ENCODE measurements at regions not wholly inside any gene's neighbourhood (a gene's known extent, or its start where the extent isn't known, plus 50 kb on each side); places are given as distances from the start of the nearest gene placed in this dataset.

DNA sequence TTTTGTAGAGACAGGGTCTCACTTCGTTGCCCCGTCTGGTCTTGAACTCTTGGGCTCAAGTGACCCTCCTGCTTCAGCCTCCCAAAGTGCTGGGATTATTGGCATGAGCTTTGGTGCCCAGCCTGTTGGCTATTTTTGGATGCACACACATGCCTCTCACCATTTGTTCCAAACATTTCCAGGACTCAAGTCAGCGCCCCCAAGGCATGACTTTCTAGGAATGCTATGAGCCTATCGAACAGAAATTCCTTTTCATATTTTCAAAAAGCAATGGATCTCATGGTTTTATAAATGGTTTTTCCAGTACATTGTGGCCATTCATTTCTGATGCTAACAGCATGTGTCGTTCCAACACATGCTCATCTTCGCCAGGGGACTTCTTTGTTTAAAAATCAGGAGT, 119.3 kb upstream of the NAA20 start:
- H3K4me3 ChIP-seq (ENCODE audit: insufficient read depth in 1 of 2, low read depth in 1 of 2, low read length in 2 of 2), result no peak overlapping the region
- H3K27ac ChIP-seq (ENCODE audit: low read length, poor library complexity, severe bottlenecking), result no peak overlapping the region
- H3K4me1 ChIP-seq (ENCODE audit: control insufficient read depth, insufficient read depth, low read depth, low read length), result peaks cover 2% of the 10 kb centered on the region
- no peak overlapping the region for H3K18ac ChIP-seq (ENCODE audit: low read depth in 1 of 2, low read length in 2 of 2)
- peaks cover 28 to 71% of the 10 kb centered on the region in 2 experiments for H3K36me3 ChIP-seq (ENCODE audit: control insufficient read depth in 1 of 2, insufficient read depth in 2 of 2, low read depth in 1 of 2, low read length in 2 of 2)
- H4K8ac ChIP-seq (ENCODE audit: low read length), result no peak overlapping the region
- 96% methylated on average over 6 of the region's 6 CpGs for WGBS
- no peak for DNase-seq
- no peak overlapping the region for H2BK120ac ChIP-seq (ENCODE audit: low read depth, low read length)
- no peak overlapping the region for H4K91ac ChIP-seq (ENCODE audit: low read length)
- no peaks in the 10 kb centered on the region for H3K27me3 ChIP-seq (ENCODE audit: control insufficient read depth in 1 of 2, insufficient read depth in 1 of 2, low read length in 2 of 2)
- H3K9ac ChIP-seq (ENCODE audit: low read length), result no peak overlapping the region
- H3K4ac ChIP-seq (ENCODE audit: low read depth in 1 of 2, low read length in 2 of 2), result no peak overlapping the region
- no peak overlapping the region for H2BK12ac ChIP-seq (ENCODE audit: low read length in 2 of 2)
- no peak overlapping the region for H2BK15ac ChIP-seq (ENCODE audit: low read depth, poor library complexity, severe bottlenecking)
- no peak overlapping the region for H3K14ac ChIP-seq (ENCODE audit: low read length in 2 of 2)
- no peak overlapping the region for H2BK5ac ChIP-seq (ENCODE audit: low read depth, low read length, poor library complexity, severe bottlenecking)
- H3K79me1 ChIP-seq (replicated peaks; ENCODE audit: low read length, poor library complexity, severe bottlenecking), result peaks cover 29% of the 10 kb centered on the region
- no peak overlapping the region for H3K4me2 ChIP-seq (ENCODE audit: low read length, poor library complexity, severe bottlenecking)
- peaks cover 25% of the 10 kb centered on the region for H3K9me3 ChIP-seq (ENCODE audit: control insufficient read depth, low read length)
- no peak overlapping the region for H3K23ac ChIP-seq (ENCODE audit: low read length in 2 of 2)
- H2AK5ac ChIP-seq (ENCODE audit: low read length, severe bottlenecking), result no peak overlapping the region
- H2AFZ ChIP-seq (ENCODE audit: low read depth, low read length), result no peak overlapping the region

DNA sequence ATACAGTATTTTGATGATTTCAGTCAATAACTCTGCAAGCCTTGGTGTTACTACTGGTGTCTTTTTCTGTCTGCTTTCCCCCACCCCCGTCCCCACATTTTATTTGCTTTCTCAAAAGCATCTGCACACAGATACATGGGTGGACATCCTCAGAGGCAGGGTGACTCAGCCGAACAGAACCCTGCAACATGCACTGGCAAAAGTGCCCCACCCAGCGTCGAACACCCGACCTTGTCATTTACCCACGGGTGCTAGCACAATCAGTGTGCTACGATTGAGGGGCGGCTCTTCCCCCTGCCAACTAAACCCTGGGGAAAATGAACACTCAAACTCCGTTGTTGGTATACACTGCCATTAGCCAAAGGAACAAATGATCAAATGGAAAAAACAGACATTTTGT, 115.9 kb upstream of the NAA20 start:
- Histone ChIP-seq H3K27me3 (ENCODE audit: control insufficient read depth in 1 of 2, insufficient read depth in 1 of 2, low read length in 2 of 2) (no peaks in the 10 kb centered on the region), H2AK5ac (ENCODE audit: low read length, severe bottlenecking) (no peak overlapping the region), H3K4me2 (ENCODE audit: low read length, poor library complexity, severe bottlenecking) (no peak overlapping the region), H3K4me1 (ENCODE audit: control insufficient read depth, insufficient read depth, low read depth, low read length) (peaks cover 2% of the 10 kb centered on the region), H3K23ac (ENCODE audit: low read length in 2 of 2) (no peak overlapping the region), H3K9ac (ENCODE audit: low read length) (no peak overlapping the region), H2BK12ac (ENCODE audit: low read length in 2 of 2) (peak overlapping the region in 1 of 2 experiments; percentile 29), H2AFZ (ENCODE audit: low read depth, low read length) (no peak overlapping the region), H4K91ac (ENCODE audit: low read length) (peak overlapping the region; percentile 52), H3K27ac (ENCODE audit: low read length, poor library complexity, severe bottlenecking) (no peak overlapping the region), H2BK5ac (ENCODE audit: low read depth, low read length, poor library complexity, severe bottlenecking) (no peak overlapping the region), H3K14ac (ENCODE audit: low read length in 2 of 2) (no peak overlapping the region), H3K9me3 (ENCODE audit: control insufficient read depth, low read length) (peaks cover 22% of the 10 kb centered on the region), H2BK15ac (ENCODE audit: low read depth, poor library complexity, severe bottlenecking) (no peak overlapping the region), H3K4me3 (ENCODE audit: insufficient read depth in 1 of 2, low read depth in 1 of 2, low read length in 2 of 2) (no peak overlapping the region), H2BK120ac (ENCODE audit: low read depth, low read length) (no peak overlapping the region), H3K36me3 (ENCODE audit: control insufficient read depth in 1 of 2, insufficient read depth in 2 of 2, low read depth in 1 of 2, low read length in 2 of 2) (peaks cover 15 to 40% of the 10 kb centered on the region in 2 experiments), H3K4ac (ENCODE audit: low read depth in 1 of 2, low read length in 2 of 2) (no peak overlapping the region), H3K18ac (ENCODE audit: low read depth in 1 of 2, low read length in 2 of 2) (peak overlapping the region in 1 of 2 experiments; percentile 37), H4K8ac (ENCODE audit: low read length) (peak overlapping the region; percentile 45), H3K79me1 (replicated peaks; ENCODE audit: low read length, poor library complexity, severe bottlenecking) (peaks cover 35% of the 10 kb centered on the region)
- peak; percentile 49 for DNase-seq
- 42% methylated on average over 8 of the region's 9 CpGs for WGBS

DNA sequence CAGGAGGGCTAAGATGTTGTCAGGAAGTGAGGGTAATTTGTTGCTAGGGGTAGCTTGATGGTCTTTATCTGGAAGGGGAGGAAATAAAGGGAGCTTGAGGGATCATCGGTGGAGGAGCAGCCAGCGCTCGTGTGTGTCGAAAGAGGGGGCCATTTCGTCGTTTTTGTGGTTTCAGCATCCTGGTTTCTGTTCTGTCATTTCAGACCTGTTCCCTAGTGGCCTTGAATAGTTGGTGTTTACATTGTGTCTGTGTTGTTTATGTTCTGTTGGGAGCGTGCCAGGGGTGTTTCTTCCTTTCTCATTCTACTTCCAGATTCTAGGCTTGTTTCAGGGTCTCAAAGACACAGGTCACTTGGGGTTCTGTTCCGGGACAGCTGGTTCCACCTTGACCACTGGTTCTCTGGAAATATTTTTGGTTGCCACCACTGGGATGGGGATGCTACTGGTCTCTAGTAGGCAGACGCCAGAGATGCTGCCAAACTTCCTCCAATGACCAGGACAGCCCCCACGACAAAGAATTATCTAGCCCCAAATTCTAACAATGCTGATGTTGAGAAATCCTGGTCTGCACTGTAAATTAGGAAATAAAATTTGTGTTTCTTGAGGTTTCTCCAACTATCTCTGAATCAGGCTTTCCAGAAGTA, 113.9 kb upstream of the NAA20 start:
- H3K9ac ChIP-seq (ENCODE audit: low read length), result no peak overlapping the region
- no peak overlapping the region for H3K4me2 ChIP-seq (ENCODE audit: low read length, poor library complexity, severe bottlenecking)
- 6% methylated on average over 9 of the region's 10 CpGs for WGBS
- peak overlapping the region; percentile 15 to 87 for H2BK12ac ChIP-seq (ENCODE audit: low read length in 2 of 2)
- H3K27me3 ChIP-seq (ENCODE audit: control insufficient read depth in 1 of 2, insufficient read depth in 1 of 2, low read length in 2 of 2), result no peaks in the 10 kb centered on the region
- H3K4me1 ChIP-seq (ENCODE audit: control insufficient read depth, insufficient read depth, low read depth, low read length), result peaks cover 7% of the 10 kb centered on the region
- H3K4ac ChIP-seq (ENCODE audit: low read depth in 1 of 2, low read length in 2 of 2), result peak overlapping the region in 1 of 2 experiments; percentile 91
- no peak overlapping the region for H3K14ac ChIP-seq (ENCODE audit: low read length in 2 of 2)
- peak overlapping the region; percentile 67 for H4K8ac ChIP-seq (ENCODE audit: low read length)
- H2AFZ ChIP-seq (ENCODE audit: low read depth, low read length), result no peak overlapping the region
- peak; percentile 94 for DNase-seq
- H3K36me3 ChIP-seq (ENCODE audit: control insufficient read depth in 1 of 2, insufficient read depth in 2 of 2, low read depth in 1 of 2, low read length in 2 of 2), result peaks cover 4 to 21% of the 10 kb centered on the region in 2 experiments
- no peak overlapping the region for H2BK5ac ChIP-seq (ENCODE audit: low read depth, low read length, poor library complexity, severe bottlenecking)
- H3K4me3 ChIP-seq (ENCODE audit: insufficient read depth in 1 of 2, low read depth in 1 of 2, low read length in 2 of 2), result no peak overlapping the region
- no peak overlapping the region for H3K23ac ChIP-seq (ENCODE audit: low read length in 2 of 2)
- H4K91ac ChIP-seq (ENCODE audit: low read length), result no peak overlapping the region
- peaks cover 16% of the 10 kb centered on the region for H3K9me3 ChIP-seq (ENCODE audit: control insufficient read depth, low read length)
- no peak overlapping the region for H3K27ac ChIP-seq (ENCODE audit: low read length, poor library complexity, severe bottlenecking)
- H2BK15ac ChIP-seq (ENCODE audit: low read depth, poor library complexity, severe bottlenecking), result peak overlapping the region; percentile 54
- peak overlapping the region; percentile 70 for H2AK5ac ChIP-seq (ENCODE audit: low read length, severe bottlenecking)
- peaks cover 30% of the 10 kb centered on the region for H3K79me1 ChIP-seq (replicated peaks; ENCODE audit: low read length, poor library complexity, severe bottlenecking)
- peak overlapping the region in 1 of 2 experiments; percentile 26 for H3K18ac ChIP-seq (ENCODE audit: low read depth in 1 of 2, low read length in 2 of 2)
- H2BK120ac ChIP-seq (ENCODE audit: low read depth, low read length), result peak overlapping the region; percentile 90

DNA sequence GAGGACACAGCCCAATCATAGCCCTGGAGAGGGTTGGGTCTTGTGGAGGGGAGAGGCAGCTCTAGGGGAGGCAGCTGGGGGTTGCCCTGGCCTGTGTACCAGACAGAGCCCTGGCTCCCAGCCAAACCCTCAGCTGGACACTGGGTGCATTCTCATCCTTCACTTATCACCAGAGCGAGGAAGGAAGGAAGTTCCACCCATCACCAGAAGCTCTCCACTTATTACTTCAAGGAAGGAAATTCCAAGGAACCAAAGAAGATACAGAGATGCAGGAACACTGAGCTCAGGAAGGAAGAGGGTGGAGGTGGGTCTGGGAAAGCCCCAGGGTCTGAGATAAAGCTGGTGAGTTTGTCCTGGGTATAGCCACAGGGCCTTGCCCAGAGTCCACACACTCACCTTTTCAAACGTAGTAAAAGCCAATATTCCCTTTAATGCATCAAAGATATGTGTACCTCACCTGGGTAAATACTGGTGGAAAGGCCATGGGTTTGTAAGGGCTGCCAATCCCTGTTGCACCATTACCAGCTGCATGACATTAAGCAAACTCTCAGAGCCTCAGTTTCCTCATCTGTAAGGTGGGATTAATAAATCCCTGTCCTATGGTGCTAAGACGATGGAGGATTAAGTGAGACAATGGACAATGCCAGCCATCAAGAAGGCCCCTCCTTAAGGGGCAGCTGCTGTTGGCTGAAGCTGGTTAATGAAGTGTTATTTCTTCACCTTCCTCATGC, 109.7 kb upstream of the NAA20 start:
- Histone ChIP-seq H3K79me1 (replicated peaks; ENCODE audit: low read length, poor library complexity, severe bottlenecking) (peaks cover 24% of the 10 kb centered on the region), H3K9ac (ENCODE audit: low read length) (no peak overlapping the region), H3K4me3 (ENCODE audit: insufficient read depth in 1 of 2, low read depth in 1 of 2, low read length in 2 of 2) (no peak overlapping the region), H2BK12ac (ENCODE audit: low read length in 2 of 2) (peak overlapping the region in 1 of 2 experiments; percentile 31), H3K27me3 (ENCODE audit: control insufficient read depth in 1 of 2, insufficient read depth in 1 of 2, low read length in 2 of 2) (no peaks in the 10 kb centered on the region), H3K23ac (ENCODE audit: low read length in 2 of 2) (no peak overlapping the region), H3K9me3 (ENCODE audit: control insufficient read depth, low read length) (no peaks in the 10 kb centered on the region), H2AFZ (ENCODE audit: low read depth, low read length) (no peak overlapping the region), H2BK5ac (ENCODE audit: low read depth, low read length, poor library complexity, severe bottlenecking) (no peak overlapping the region), H3K27ac (ENCODE audit: low read length, poor library complexity, severe bottlenecking) (no peak overlapping the region), H3K4me2 (ENCODE audit: low read length, poor library complexity, severe bottlenecking) (no peak overlapping the region), H2AK5ac (ENCODE audit: low read length, severe bottlenecking) (no peak overlapping the region), H4K8ac (ENCODE audit: low read length) (peak overlapping the region; percentile 42), H4K91ac (ENCODE audit: low read length) (peak overlapping the region; percentile 73), H3K18ac (ENCODE audit: low read depth in 1 of 2, low read length in 2 of 2) (peak overlapping the region; percentile 54 to 69), H3K4me1 (ENCODE audit: control insufficient read depth, insufficient read depth, low read depth, low read length) (peaks cover 10% of the 10 kb centered on the region), H2BK120ac (ENCODE audit: low read depth, low read length) (no peak overlapping the region), H3K36me3 (ENCODE audit: control insufficient read depth in 1 of 2, insufficient read depth in 2 of 2, low read depth in 1 of 2, low read length in 2 of 2) (peaks cover 0 to 9% of the 10 kb centered on the region in 2 experiments), H2BK15ac (ENCODE audit: low read depth, poor library complexity, severe bottlenecking) (peak overlapping the region; percentile 19), H3K4ac (ENCODE audit: low read depth in 1 of 2, low read length in 2 of 2) (peak overlapping the region; percentile 27 to 64), H3K14ac (ENCODE audit: low read length in 2 of 2) (peak overlapping the region in 1 of 2 experiments; percentile 18)
- DNase-seq, result peak; percentile 39
- 100% methylated on average over 1 of the region's 3 CpGs for WGBS
